Panc1 (cell line): ENCODE measurements at regions not wholly inside any gene's neighbourhood (a gene's known extent, or its start where the extent isn't known, plus 50 kb on each side); places are given as distances from the start of the nearest gene placed in this dataset.
A peak's percentile ranks its signal among the peaks of the same experiment; 100 is the strongest.

Experiments used
- ATAC-seq: fragments of 200-7000 bp; cut with Tn5 transposase; 2 replicates; pipeline ENCODE4 v1.9.1; 2020; ENCODE audit warnings: mild to moderate bottlenecking, moderate library complexity
- BruUV-seq: library from RNA; stranded (reverse); fragments of 400-500 nt; replicated peaks from 2 replicates; lab custom pipeline; 2021; lab: Mats Ljungman, UMichigan
- CTCF ChIA-PET: fragments of 300-600 bp; sonication (Branson Sonifier 250); formaldehyde crosslinking; loops from one replicate; lab custom pipeline; 2022; ENCODE audit warnings: antibody characterized with exemption; lab: Charles Lee
- POLR2A ChIA-PET: fragments of 300-600 bp; sonication (Branson Sonifier 250); formaldehyde crosslinking; loops from one replicate; lab custom pipeline; 2022; ENCODE audit warnings: antibody characterized with exemption; lab: Charles Lee
- DNase-seq: peaks from one replicate; pipeline ENCODE4 v3.0.0-alpha.2; 2010; ENCODE audit warnings: low read depth, low spot score
- H3K27ac ChIP-seq: 2 replicates; pipeline ENCODE4 v1.5.1; 2011; ENCODE audit warnings: mild to moderate bottlenecking, low read length, inconsistent platforms
- H3K27me3 ChIP-seq: fragments of 200-500 bp; sonication (Bioruptor generic); 2 replicates; pipeline ENCODE4 v1.6.0; 2014; ENCODE audit warnings: low read length, inconsistent platforms; ENCODE audit not compliant: control insufficient read depth, insufficient read depth
- H3K36me3 ChIP-seq: fragments of 200-500 bp; sonication (Bioruptor generic); 2 replicates; pipeline ENCODE4 v1.5.1; 2014; ENCODE audit warnings: inconsistent platforms, mild to moderate bottlenecking, low read length, moderate library complexity; ENCODE audit not compliant: control insufficient read depth, insufficient read depth
- H3K4me1 ChIP-seq: 2 replicates; pipeline ENCODE4 v1.5.1; 2011; ENCODE audit warnings: inconsistent platforms, mild to moderate bottlenecking, low read length, moderate library complexity; ENCODE audit not compliant: control insufficient read depth, insufficient read depth
- H3K4me3 ChIP-seq, 2 experiments: 2 replicates each; pipeline ENCODE4 v1.5.1; 2011 to 2012; ENCODE audit warnings: low read depth in 2 of 2, low read length in 2 of 2, mild to moderate bottlenecking in 2 of 2, inconsistent platforms in 1 of 2, moderate library complexity in 1 of 2
- H3K9me3 ChIP-seq: fragments of 200-500 bp; sonication (Bioruptor generic); 2 replicates; pipeline ENCODE4 v1.5.1; 2014; ENCODE audit warnings: low read depth, mild to moderate bottlenecking, inconsistent platforms, low read length, moderate library complexity; ENCODE audit not compliant: control insufficient read depth, insufficient read depth
- POLR2AphosphoS5 ChIP-seq: IDR thresholded peaks from 2 replicates; pipeline ENCODE4 v1.6.1; 2012; ENCODE audit warnings: mild to moderate bottlenecking, low read depth, low read length, moderate library complexity
- SIN3A ChIP-seq: IDR thresholded peaks from 2 replicates; pipeline ENCODE4 v1.6.1; 2012; ENCODE audit warnings: low read depth, mild to moderate bottlenecking, low read length, moderate library complexity, borderline replicate concordance; ENCODE audit not compliant: insufficient read depth
- TCF7L2 ChIP-seq: IDR thresholded peaks from 2 replicates; pipeline ENCODE4 v1.6.1; 2011; ENCODE audit warnings: mild to moderate bottlenecking, low read depth, low read length, inconsistent platforms
- in situ Hi-C: cut with HindIII; loops from 2 replicates; pipeline ENCODE4 v1.10.0; 2016; ENCODE audit warnings: low sequenced_read_pairs, low pct_unique_long_range_greater_than_20kb
- intact Hi-C: fragments of 100-400 bp; cut with micrococcal nuclease; formaldehyde crosslinking; loops from one replicate; pipeline ENCODE4 v1.10.0; 2022; ENCODE audit not compliant: unreplicated experiment
- TF ChIP-seq, protein P1 (sequence below), 2 experiments: IDR thresholded peaks; 2 replicates each; pipeline ENCODE4 v1.6.1; 2011 to 2012; ENCODE audit warnings: low read depth in 2 of 2, control low read depth in 1 of 2, low read length in 1 of 2, mild to moderate bottlenecking in 1 of 2, moderate library complexity in 1 of 2; ENCODE audit not compliant: insufficient read depth in 1 of 2
- TF ChIP-seq, protein P2 (sequence below): fragments of 450-650 bp; IDR thresholded peaks from 2 replicates; pipeline ENCODE4 v1.5.1; 2017; ENCODE audit warnings: mild to moderate bottlenecking

GRCh38 chr5:164097749-164098148 is 592.3 kb downstream of the MAT2B start:
- no peaks in the 10 kb centered on the region for H3K9me3 ChIP-seq
- CTCF ChIA-PET: no interaction called here
- POLR2A ChIA-PET: no interaction called here
- in situ Hi-C loops (no loop called here), intact Hi-C loops (no loop called here)
- no peaks in the 10 kb centered on the region for H3K4me1 ChIP-seq
- no peak for TF ChIP-seq POLR2AphosphoS5
- no peak for TF ChIP-seq SIN3A
- no peak for TF ChIP-seq TCF7L2
- TF ChIP-seq, protein P1, sequence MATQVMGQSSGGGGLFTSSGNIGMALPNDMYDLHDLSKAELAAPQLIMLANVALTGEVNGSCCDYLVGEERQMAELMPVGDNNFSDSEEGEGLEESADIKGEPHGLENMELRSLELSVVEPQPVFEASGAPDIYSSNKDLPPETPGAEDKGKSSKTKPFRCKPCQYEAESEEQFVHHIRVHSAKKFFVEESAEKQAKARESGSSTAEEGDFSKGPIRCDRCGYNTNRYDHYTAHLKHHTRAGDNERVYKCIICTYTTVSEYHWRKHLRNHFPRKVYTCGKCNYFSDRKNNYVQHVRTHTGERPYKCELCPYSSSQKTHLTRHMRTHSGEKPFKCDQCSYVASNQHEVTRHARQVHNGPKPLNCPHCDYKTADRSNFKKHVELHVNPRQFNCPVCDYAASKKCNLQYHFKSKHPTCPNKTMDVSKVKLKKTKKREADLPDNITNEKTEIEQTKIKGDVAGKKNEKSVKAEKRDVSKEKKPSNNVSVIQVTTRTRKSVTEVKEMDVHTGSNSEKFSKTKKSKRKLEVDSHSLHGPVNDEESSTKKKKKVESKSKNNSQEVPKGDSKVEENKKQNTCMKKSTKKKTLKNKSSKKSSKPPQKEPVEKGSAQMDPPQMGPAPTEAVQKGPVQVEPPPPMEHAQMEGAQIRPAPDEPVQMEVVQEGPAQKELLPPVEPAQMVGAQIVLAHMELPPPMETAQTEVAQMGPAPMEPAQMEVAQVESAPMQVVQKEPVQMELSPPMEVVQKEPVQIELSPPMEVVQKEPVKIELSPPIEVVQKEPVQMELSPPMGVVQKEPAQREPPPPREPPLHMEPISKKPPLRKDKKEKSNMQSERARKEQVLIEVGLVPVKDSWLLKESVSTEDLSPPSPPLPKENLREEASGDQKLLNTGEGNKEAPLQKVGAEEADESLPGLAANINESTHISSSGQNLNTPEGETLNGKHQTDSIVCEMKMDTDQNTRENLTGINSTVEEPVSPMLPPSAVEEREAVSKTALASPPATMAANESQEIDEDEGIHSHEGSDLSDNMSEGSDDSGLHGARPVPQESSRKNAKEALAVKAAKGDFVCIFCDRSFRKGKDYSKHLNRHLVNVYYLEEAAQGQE (IDR thresholded peaks at IDR 0.05; ENCODE audit: insufficient read depth in 1 of 2, low read depth in 2 of 2, low read length in 1 of 2): no peak
- TF ChIP-seq, protein P2, sequence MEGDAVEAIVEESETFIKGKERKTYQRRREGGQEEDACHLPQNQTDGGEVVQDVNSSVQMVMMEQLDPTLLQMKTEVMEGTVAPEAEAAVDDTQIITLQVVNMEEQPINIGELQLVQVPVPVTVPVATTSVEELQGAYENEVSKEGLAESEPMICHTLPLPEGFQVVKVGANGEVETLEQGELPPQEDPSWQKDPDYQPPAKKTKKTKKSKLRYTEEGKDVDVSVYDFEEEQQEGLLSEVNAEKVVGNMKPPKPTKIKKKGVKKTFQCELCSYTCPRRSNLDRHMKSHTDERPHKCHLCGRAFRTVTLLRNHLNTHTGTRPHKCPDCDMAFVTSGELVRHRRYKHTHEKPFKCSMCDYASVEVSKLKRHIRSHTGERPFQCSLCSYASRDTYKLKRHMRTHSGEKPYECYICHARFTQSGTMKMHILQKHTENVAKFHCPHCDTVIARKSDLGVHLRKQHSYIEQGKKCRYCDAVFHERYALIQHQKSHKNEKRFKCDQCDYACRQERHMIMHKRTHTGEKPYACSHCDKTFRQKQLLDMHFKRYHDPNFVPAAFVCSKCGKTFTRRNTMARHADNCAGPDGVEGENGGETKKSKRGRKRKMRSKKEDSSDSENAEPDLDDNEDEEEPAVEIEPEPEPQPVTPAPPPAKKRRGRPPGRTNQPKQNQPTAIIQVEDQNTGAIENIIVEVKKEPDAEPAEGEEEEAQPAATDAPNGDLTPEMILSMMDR: no peak
- no peaks in the 10 kb centered on the region for H3K27me3 ChIP-seq
- DNase-seq: peak; percentile 1
- BruUV-seq: no TSS peak
- ATAC-seq: no peak
- no peaks in the 10 kb centered on the region for H3K36me3 ChIP-seq
- H3K4me3 ChIP-seq: no peak overlapping the region
- H3K27ac ChIP-seq: no peak overlapping the region

- Histone ChIP-seq H3K27ac (no peak overlapping the region), H3K36me3 (no peaks in the 10 kb centered on the region), H3K27me3 (no peaks in the 10 kb centered on the region), H3K4me1 (no peaks in the 10 kb centered on the region), H3K9me3 (no peaks in the 10 kb centered on the region), H3K4me3 (no peak overlapping the region)
- in situ Hi-C loops: no loop called here
- DNase-seq (no peak), ATAC-seq (no peak)
- POLR2A ChIA-PET: no interaction called here
- TF ChIP-seq, protein P2: no peak
- TF ChIP-seq SIN3A: no peak
- TF ChIP-seq TCF7L2: no peak
- TF ChIP-seq POLR2AphosphoS5: no peak
- TF ChIP-seq, protein P1 (IDR thresholded peaks at IDR 0.05; ENCODE audit: insufficient read depth in 1 of 2, low read depth in 2 of 2, low read length in 1 of 2): no peak
- intact Hi-C loops: no loop called here
- BruUV-seq: no TSS peak
- CTCF ChIA-PET: no interaction called here
Measured at GRCh38 chr5:164098531-164098930, 593.1 kb downstream of the MAT2B start.
